Keratinocyte (primary cell): ENCODE measurements at regions not wholly inside any gene's neighbourhood (a gene's known extent, or its start where the extent isn't known, plus 50 kb on each side); places are given as distances from the start of the nearest gene placed in this dataset.

Source experiments
- DNase-seq: peaks from one replicate; pipeline ENCODE4 v3.0.0-alpha.2; 2011; ENCODE audit warnings: low read depth, missing footprints, low spot score
- FAIRE-seq: peaks from 2 replicates; lab custom pipeline; 2011; peaks lifted over from hg19 to GRCh38; lab: Jason Lieb, UNC
- H2AFZ ChIP-seq: 2 replicates; pipeline ENCODE4 v1.6.0; 2012; ENCODE audit warnings: low read length, control low read depth, inconsistent platforms; ENCODE audit not compliant: control insufficient read depth
- H3K27ac ChIP-seq: 2 replicates; pipeline ENCODE4 v1.5.1; 2011; ENCODE audit warnings: low read length; ENCODE audit not compliant: control insufficient read depth, insufficient read depth
- H3K27me3 ChIP-seq: 3 replicates; pipeline ENCODE4 v1.6.0; 2011; ENCODE audit warnings: low read length; ENCODE audit not compliant: control insufficient read depth, insufficient read depth; ENCODE audit errors: extremely low read depth
- H3K36me3 ChIP-seq, 2 experiments: 2 replicates in 1 of 2; 3 replicates in 1 of 2; pipeline ENCODE4 v1.5.1; 2011; ENCODE audit warnings: low read length in 2 of 2, mild to moderate bottlenecking in 1 of 2; ENCODE audit not compliant: control insufficient read depth in 2 of 2, insufficient read depth in 2 of 2; ENCODE audit errors: extremely low read depth in 1 of 2
- H3K4me1 ChIP-seq: 3 replicates; pipeline ENCODE4 v1.5.1; 2011; ENCODE audit warnings: low read length; ENCODE audit not compliant: control insufficient read depth, insufficient read depth; ENCODE audit errors: extremely low read depth
- H3K4me2 ChIP-seq: 3 replicates; pipeline ENCODE4 v1.6.0; 2011; ENCODE audit warnings: low read depth, low read length; ENCODE audit not compliant: control insufficient read depth, insufficient read depth; ENCODE audit errors: extremely low read depth
- H3K4me3 ChIP-seq, 3 experiments: fragments of 200-600 bp in 1 of 3; sonication (generic) in 1 of 3; 2 replicates in 2 of 3; 3 replicates in 1 of 3; pipeline ENCODE4 v1.5.1; 2011 to 2016; ENCODE audit warnings: low read length in 3 of 3, mild to moderate bottlenecking in 3 of 3, control low read depth in 2 of 3, inconsistent platforms in 1 of 3, low read depth in 1 of 3, mixed read lengths in 1 of 3, mixed run types in 1 of 3, moderate library complexity in 1 of 3; ENCODE audit not compliant: control insufficient read depth in 2 of 3, insufficient read depth in 2 of 3; ENCODE audit errors: extremely low read depth in 1 of 3
- H3K79me2 ChIP-seq: 2 replicates; pipeline ENCODE4 v1.6.0; 2012; ENCODE audit warnings: low read length; ENCODE audit not compliant: control insufficient read depth, insufficient read depth
- H3K9ac ChIP-seq: 3 replicates; pipeline ENCODE4 v1.6.0; 2011; ENCODE audit warnings: low read length; ENCODE audit not compliant: control insufficient read depth, insufficient read depth; ENCODE audit errors: extremely low read depth
- H3K9me1 ChIP-seq: 3 replicates; pipeline ENCODE4 v1.6.0; 2011; ENCODE audit warnings: low read length; ENCODE audit not compliant: control insufficient read depth, insufficient read depth; ENCODE audit errors: extremely low read depth
- H3K9me3 ChIP-seq: 2 replicates; pipeline ENCODE4 v1.5.1; 2012; ENCODE audit warnings: low read depth, low read length; ENCODE audit not compliant: control insufficient read depth
- H4K20me1 ChIP-seq: 3 replicates; pipeline ENCODE4 v1.6.0; 2011; ENCODE audit warnings: low read length; ENCODE audit not compliant: control insufficient read depth, insufficient read depth; ENCODE audit errors: extremely low read depth
- CTCF ChIP-seq, 3 experiments: IDR thresholded peaks in 1 of 3; conservative IDR thresholded peaks in 1 of 3; optimal IDR thresholded peaks in 1 of 3; 2 replicates in 2 of 3; 3 replicates in 1 of 3; pipeline versions ENCODE3 to v1.5.1; 2011; ENCODE audit warnings: low read length in 3 of 3, mild to moderate bottlenecking in 3 of 3, moderate library complexity in 2 of 3, control low read depth in 1 of 3, inconsistent platforms in 1 of 3; ENCODE audit not compliant: insufficient read depth in 2 of 3; ENCODE audit errors: extremely low read depth in 1 of 3
- EZH2 ChIP-seq: IDR thresholded peaks from one replicate; pipeline ENCODE4 v1.6.1; 2012; ENCODE audit warnings: inconsistent platforms, mild to moderate bottlenecking, low read length, moderate library complexity
- dilution Hi-C: fragments of 300-500 bp; cut with MboI; formaldehyde crosslinking; loops from one replicate; pipeline ENCODE4 v1.7.0; 2020; ENCODE audit warnings: low sequenced_read_pairs; ENCODE audit not compliant: extremely low pct_ligation_motif_present

GRCh38 chr2:117723483-117723882 lies 91.0 kb upstream of the DDX18 start:
- no peak for TF ChIP-seq EZH2

DNA sequence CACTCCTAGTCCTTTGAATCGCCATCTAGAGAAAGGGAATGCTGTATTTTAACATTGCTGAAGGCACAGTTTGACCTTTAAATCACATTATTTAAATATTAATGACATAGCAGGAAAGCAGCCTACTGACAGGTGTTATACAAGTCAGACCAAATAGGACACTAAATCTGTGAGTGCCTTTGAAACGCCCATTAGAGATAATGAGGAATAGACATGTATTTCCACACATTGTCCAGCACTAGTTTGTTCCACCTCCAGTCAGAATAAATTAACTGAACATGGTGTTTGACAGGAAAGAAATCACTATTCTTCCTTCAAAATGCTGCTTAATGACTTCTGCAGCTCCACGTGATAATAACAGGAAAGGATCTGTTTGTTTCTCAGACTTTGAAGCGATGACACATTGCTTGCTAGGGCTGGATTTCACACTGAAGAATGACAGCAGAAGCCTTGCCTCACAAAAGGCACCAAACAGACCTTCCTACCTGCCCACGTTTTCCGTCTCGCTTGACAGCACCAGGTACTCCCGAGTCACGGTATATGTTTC lies 90.5 kb upstream of the DDX18 start:
- Histone ChIP-seq H3K4me1 (no peaks in the 10 kb centered on the region), H3K9me3 (no peaks in the 10 kb centered on the region), H3K27ac (no peak overlapping the region), H3K36me3 (no peaks in the 10 kb centered on the region), H3K9ac (no peak overlapping the region), H4K20me1 (no peaks in the 10 kb centered on the region), H3K79me2 (no peaks in the 10 kb centered on the region), H3K27me3 (no peaks in the 10 kb centered on the region), H3K4me2 (no peak overlapping the region), H2AFZ (no peak overlapping the region), H3K4me3 (no peak overlapping the region), H3K9me1 (no peaks in the 10 kb centered on the region)
- no peak for TF ChIP-seq EZH2
- TF ChIP-seq CTCF (optimal IDR thresholded peaks at IDR 0.05 in 1 of 3, IDR thresholded peaks at IDR 0.05 in 1 of 3, conservative IDR thresholded peaks at IDR 0.05 in 1 of 3; ENCODE audit: extremely low read depth in 1 of 3, insufficient read depth in 2 of 3, low read length in 3 of 3), result no peak
- FAIRE-seq (no peak), DNase-seq (no peak)
- dilution Hi-C loops, result no loop called here

More at GRCh38 chr2:117723483-117723882, 91.0 kb upstream of the DDX18 start:
- no peaks in the 10 kb centered on the region for H3K9me3 ChIP-seq
- H3K79me2 ChIP-seq, result no peaks in the 10 kb centered on the region
- no peaks in the 10 kb centered on the region for H4K20me1 ChIP-seq
- FAIRE-seq (no peak), DNase-seq (no peak)
- H3K27ac ChIP-seq, result no peak overlapping the region
- no peaks in the 10 kb centered on the region for H3K4me1 ChIP-seq
- dilution Hi-C loops, result no loop called here
- no peaks in the 10 kb centered on the region for H3K36me3 ChIP-seq
- H2AFZ ChIP-seq, result no peak overlapping the region
- no peak overlapping the region for H3K4me3 ChIP-seq
- no peaks in the 10 kb centered on the region for H3K9me1 ChIP-seq
- no peak overlapping the region for H3K4me2 ChIP-seq
- H3K27me3 ChIP-seq, result no peaks in the 10 kb centered on the region
- no peak overlapping the region for H3K9ac ChIP-seq

GRCh38 chr2:117726747-117727146 lies 87.7 kb upstream of the DDX18 start:
- H3K27me3 ChIP-seq, result no peaks in the 10 kb centered on the region
- no peak overlapping the region for H3K4me2 ChIP-seq
- no peaks in the 10 kb centered on the region for H4K20me1 ChIP-seq
- no peaks in the 10 kb centered on the region for H3K9me1 ChIP-seq
- dilution Hi-C loops, result no loop called here
- TF ChIP-seq CTCF (optimal IDR thresholded peaks at IDR 0.05 in 1 of 3, IDR thresholded peaks at IDR 0.05 in 1 of 3, conservative IDR thresholded peaks at IDR 0.05 in 1 of 3; ENCODE audit: extremely low read depth in 1 of 3, insufficient read depth in 2 of 3, low read length in 3 of 3), result no peak
- no peak for TF ChIP-seq EZH2
- no peak overlapping the region for H2AFZ ChIP-seq
- H3K36me3 ChIP-seq, result no peaks in the 10 kb centered on the region
- H3K79me2 ChIP-seq, result no peaks in the 10 kb centered on the region
- H3K4me3 ChIP-seq, result no peak overlapping the region
- no peaks in the 10 kb centered on the region for H3K4me1 ChIP-seq
- H3K27ac ChIP-seq, result no peak overlapping the region
- no peaks in the 10 kb centered on the region for H3K9me3 ChIP-seq
- DNase-seq (no peak), FAIRE-seq (no peak)
- H3K9ac ChIP-seq, result no peak overlapping the region
